ENCODE measurements at regions not wholly inside any gene's neighbourhood (a gene's known extent, or its start where the extent isn't known, plus 50 kb on each side); places are given as distances from the start of the nearest gene placed in this dataset.

DNA sequence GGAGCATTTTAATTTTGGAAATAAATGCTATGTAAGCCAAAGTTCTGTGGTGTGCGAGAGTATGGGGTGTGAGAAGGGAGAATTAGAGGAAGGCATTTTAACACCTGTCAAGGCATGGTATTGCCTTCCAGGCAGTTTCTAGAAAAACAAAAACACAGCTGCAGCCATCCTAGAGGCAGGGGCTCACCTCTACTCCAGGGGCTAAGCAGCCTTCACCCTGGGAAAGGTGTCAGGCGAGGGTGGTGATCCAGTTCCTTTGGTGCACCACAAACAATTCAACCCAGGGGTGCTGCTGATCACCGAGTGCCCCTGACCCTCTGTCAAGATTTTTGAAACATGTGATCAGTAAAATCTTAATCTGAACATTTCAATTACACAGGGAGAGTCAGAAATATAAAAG lies 59.2 kb upstream of the GPR26 start:
- POLR2A ChIA-PET: no interaction called here
- CTCF ChIA-PET: interaction anchor here (1.1 kb wide), 1 partner anchor 25 kb away, joined by 3 read pairs; no protein-coding TSS in a partner anchor

DNA sequence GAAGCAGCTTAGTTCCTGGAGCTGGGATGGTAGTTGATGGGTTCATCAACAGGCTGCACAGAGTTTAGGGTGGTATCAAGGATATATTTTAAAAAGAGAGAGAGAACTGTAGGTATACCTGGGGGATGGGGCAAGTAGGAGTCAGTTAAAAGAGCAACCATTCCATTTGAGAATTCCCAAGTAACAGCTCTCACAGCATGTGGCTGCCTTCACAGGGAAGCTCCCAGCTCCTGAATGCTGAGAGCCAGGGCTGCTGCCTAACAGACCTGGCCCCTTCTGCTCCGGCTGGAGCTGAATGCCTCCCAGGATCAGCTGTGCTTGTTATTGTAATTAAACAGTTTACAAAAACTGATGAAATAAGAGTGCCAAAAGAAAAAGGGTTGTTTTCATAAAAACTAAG lies 58.8 kb upstream of the GPR26 start:
- POLR2A ChIA-PET: no interaction called here
- CTCF ChIA-PET: interaction anchor here (1.1 kb wide), 1 partner anchor 25 kb away, joined by 3 read pairs; no protein-coding TSS in a partner anchor

DNA sequence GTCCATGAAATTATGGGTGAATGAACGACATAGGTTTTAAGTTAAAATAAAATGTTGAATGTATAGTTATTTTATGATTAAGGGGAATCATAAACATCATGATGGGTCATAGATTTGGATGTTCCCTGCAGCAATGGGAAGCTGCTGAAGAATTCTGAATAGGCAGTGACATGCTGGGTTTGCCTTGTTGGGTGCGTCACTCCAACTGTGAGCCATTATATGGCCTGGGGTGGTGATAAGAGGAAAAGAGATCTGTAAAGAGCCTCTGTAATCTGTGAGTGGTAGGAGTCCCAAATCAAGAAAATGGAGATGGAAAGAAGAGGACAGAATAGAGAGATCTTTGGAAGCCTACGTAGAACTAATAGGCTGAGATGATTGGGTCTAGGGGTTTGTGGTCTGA lies 58.1 kb upstream of the GPR26 start:
- ChIA-PET POLR2A (no interaction called here), CTCF (interaction anchor here (1.1 kb wide), 1 partner anchor 26 kb away, joined by 3 read pairs; no protein-coding TSS in a partner anchor)

DNA sequence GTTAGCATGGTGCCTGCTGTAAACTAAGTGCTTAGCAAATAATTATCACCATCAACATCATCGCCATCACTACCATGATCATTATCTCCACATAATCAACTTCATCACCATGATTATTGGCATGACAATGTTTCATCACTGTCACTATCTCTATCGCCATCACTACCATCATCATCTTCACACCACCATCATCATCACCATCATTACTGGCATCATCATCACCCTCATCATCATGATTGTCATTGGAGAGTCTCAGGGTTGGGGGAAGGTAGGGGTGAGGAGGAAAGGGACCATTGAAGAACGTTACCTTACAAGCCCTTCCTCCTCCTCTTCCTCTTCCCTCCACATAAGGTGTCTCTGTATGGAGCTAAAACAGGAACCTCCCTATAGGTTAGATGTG lies 54.9 kb upstream of the GPR26 start:
- CTCF ChIA-PET: no interaction called here
- POLR2A ChIA-PET: no interaction called here

DNA sequence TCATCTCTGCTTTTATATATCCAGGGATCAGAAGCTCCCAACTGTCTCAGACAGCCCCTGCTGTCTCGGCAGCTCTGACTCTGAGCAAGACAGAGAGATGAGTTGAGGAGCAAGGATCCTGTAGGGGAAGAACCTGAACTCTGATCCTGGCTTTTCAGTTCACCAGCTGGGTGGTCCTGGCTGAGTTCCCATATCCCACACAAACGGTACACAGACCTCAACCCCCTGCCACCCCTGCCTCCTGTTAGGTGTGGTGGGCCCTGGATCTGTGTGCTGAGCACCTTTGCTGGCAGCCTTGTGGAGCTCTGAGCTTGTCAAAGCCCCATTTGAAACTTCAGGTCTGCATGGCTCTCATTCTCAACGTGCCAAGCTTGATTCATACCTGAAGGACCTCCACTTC lies 54.3 kb upstream of the GPR26 start:
- ChIA-PET POLR2A (no interaction called here), CTCF (no interaction called here)

DNA sequence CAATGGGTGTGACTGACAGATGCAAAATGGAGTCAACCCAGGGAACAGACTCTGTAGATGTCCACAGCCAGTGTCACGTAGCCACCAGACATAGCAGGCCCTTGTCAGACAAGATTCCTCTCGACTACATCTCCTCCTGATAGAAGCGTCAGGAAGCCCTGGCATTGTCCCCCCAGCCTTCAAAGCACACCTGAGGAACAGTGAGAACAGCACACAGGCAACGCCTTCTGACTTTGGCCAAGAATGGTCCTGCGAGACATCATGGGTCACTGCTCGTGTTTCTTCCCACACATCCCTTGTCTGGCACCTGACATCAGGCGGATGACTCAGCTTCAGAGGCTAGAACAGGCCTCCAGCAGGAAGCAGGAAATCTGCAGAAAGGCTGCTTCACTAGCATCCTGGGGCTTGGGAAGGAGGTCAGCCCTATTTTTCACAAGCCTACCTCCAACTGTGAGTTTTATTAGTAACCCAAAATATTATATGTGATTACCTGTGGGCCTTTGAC lies 52.8 kb upstream of the GPR26 start:
- ChIA-PET POLR2A (no interaction called here), CTCF (no interaction called here)

DNA sequence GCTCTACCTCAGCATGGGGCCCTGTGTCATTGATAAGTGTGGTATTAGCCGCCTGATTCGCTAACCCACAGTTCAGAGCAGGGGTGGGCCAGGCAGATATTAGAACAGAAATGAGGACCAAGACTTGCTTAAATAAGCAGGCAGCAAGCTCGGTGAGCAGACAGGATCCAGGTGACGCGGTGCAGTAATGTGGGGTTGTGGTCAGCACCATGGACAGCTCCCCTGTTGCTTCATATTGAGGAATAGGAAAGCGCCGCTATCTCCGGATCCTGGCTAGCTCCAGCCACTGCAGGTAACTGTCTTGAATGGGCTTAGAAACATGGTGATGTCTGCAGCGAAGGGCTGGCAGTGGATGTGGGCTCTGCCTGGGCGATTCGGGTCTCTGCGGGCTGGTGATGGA lies 51.3 kb upstream of the GPR26 start:
- ChIA-PET POLR2A (no interaction called here), CTCF (no interaction called here)
